ENCODE measurements at regions not wholly inside any gene's neighbourhood (a gene's known extent, or its start where the extent isn't known, plus 50 kb on each side); places are given as distances from the start of the nearest gene placed in this dataset.

- no peak for TF ChIP-seq CTCF (IDR thresholded peaks at IDR 0.05; ENCODE audit: low read depth, low read length)
- H3K4me3 ChIP-seq (ENCODE audit: low read depth, low read length): no peak overlapping the region
- no peak for DNase-seq
- no peaks in the 10 kb centered on the region for H3K36me3 ChIP-seq
- H3K9me3 ChIP-seq (ENCODE audit: severe bottlenecking): no peaks in the 10 kb centered on the region
- H3K27me3 ChIP-seq (ENCODE audit: insufficient read depth, low read depth, severe bottlenecking): no peaks in the 10 kb centered on the region
- no peak overlapping the region for H3K27ac ChIP-seq
Observed at GRCh38 chr3:109944836-109945235, 607.5 kb upstream of the DPPA4 start.

GRCh38 chr3:109952924-109953323 is 615.6 kb upstream of the DPPA4 start:
- Histone ChIP-seq H3K4me3 (ENCODE audit: low read depth, low read length) (no peak overlapping the region), H3K27me3 (ENCODE audit: insufficient read depth, low read depth, severe bottlenecking) (no peaks in the 10 kb centered on the region), H3K27ac (no peak overlapping the region), H3K36me3 (no peaks in the 10 kb centered on the region), H3K9me3 (ENCODE audit: severe bottlenecking) (no peaks in the 10 kb centered on the region)
- no peak for TF ChIP-seq CTCF (IDR thresholded peaks at IDR 0.05; ENCODE audit: low read depth, low read length)
- no peak for DNase-seq

- no peaks in the 10 kb centered on the region for H3K9me3 ChIP-seq (ENCODE audit: severe bottlenecking)
- H3K27me3 ChIP-seq (ENCODE audit: insufficient read depth, low read depth, severe bottlenecking): no peaks in the 10 kb centered on the region
- H3K27ac ChIP-seq: no peak overlapping the region
- no peak for TF ChIP-seq CTCF (IDR thresholded peaks at IDR 0.05; ENCODE audit: low read depth, low read length)
- no peak overlapping the region for H3K4me3 ChIP-seq (ENCODE audit: low read depth, low read length)
- H3K36me3 ChIP-seq: no peaks in the 10 kb centered on the region
- DNase-seq: no peak
Observed at GRCh38 chr3:109963831-109964230, 626.5 kb upstream of the DPPA4 start.

GRCh38 chr3:109973733-109974132 is 636.4 kb upstream of the DPPA4 start:
- Histone ChIP-seq H3K9me3 (ENCODE audit: severe bottlenecking) (no peaks in the 10 kb centered on the region), H3K36me3 (no peaks in the 10 kb centered on the region), H3K27me3 (ENCODE audit: insufficient read depth, low read depth, severe bottlenecking) (no peaks in the 10 kb centered on the region), H3K27ac (no peak overlapping the region), H3K4me3 (ENCODE audit: low read depth, low read length) (no peak overlapping the region)
- TF ChIP-seq CTCF (IDR thresholded peaks at IDR 0.05; ENCODE audit: low read depth, low read length): no peak
- no peak for DNase-seq

GRCh38 chr3:109977897-109978296 is 640.6 kb upstream of the DPPA4 start:
- DNase-seq: no peak
- TF ChIP-seq CTCF (IDR thresholded peaks at IDR 0.05; ENCODE audit: low read depth, low read length): no peak
- H3K27ac ChIP-seq: no peak overlapping the region
- H3K36me3 ChIP-seq: no peaks in the 10 kb centered on the region
- H3K4me3 ChIP-seq (ENCODE audit: low read depth, low read length): no peak overlapping the region
- no peaks in the 10 kb centered on the region for H3K27me3 ChIP-seq (ENCODE audit: insufficient read depth, low read depth, severe bottlenecking)
- no peaks in the 10 kb centered on the region for H3K9me3 ChIP-seq (ENCODE audit: severe bottlenecking)

- Histone ChIP-seq H3K27ac (no peak overlapping the region), H3K27me3 (ENCODE audit: insufficient read depth, low read depth, severe bottlenecking) (no peaks in the 10 kb centered on the region), H3K9me3 (ENCODE audit: severe bottlenecking) (no peaks in the 10 kb centered on the region), H3K4me3 (ENCODE audit: low read depth, low read length) (no peak overlapping the region), H3K36me3 (no peaks in the 10 kb centered on the region)
- DNase-seq: no peak
- no peak for TF ChIP-seq CTCF (IDR thresholded peaks at IDR 0.05; ENCODE audit: low read depth, low read length)
Observed at GRCh38 chr3:109982201-109982600, 644.9 kb upstream of the DPPA4 start.

Measured in WERI-Rb-1 (cell line).